Naive thymus-derived CD8-positive, alpha-beta T cell (primary cell): ENCODE measurements at regions not wholly inside any gene's neighbourhood (a gene's known extent, or its start where the extent isn't known, plus 50 kb on each side); places are given as distances from the start of the nearest gene placed in this dataset.

Experiments
- ATAC-seq, 2 donors: fragments of 150-1000 bp; cut with Tn5 transposase in 1 of 2; sonication (Bioruptor Pico), chemical (Tn5 transposase) in 1 of 2; 1 replicate in 1 of 2; 2 replicates in 1 of 2; pipeline ENCODE4 v1.10.0; 2021; ENCODE audit warnings: mild to moderate bottlenecking in 2 of 2, moderate library complexity in 2 of 2
- POLR2A ChIA-PET: fragments of 350-600 bp; sonication (Branson Sonifier 250); formaldehyde crosslinking; loops from one replicate; lab custom pipeline; 2021; ENCODE audit warnings: antibody characterized with exemption; lab: Charles Lee
- DNase-seq, 10 donors: peaks; one replicate each; pipeline versions ENCODE4 v3.0.0 to v3.0.0-alpha.2; 2020 to 2022
- H3K27ac Mint-ChIP-seq, 10 donors: one replicate each; pipeline ENCODE4 v1.8.0; 2020 to 2022; ENCODE audit warnings: mild to moderate bottlenecking in 10 of 10, mixed read lengths in 10 of 10, moderate library complexity in 4 of 10, inconsistent platforms in 1 of 10
- H3K27me3 Mint-ChIP-seq, 5 donors: one replicate each; pipeline ENCODE4 v1.8.0; 2021 to 2022; ENCODE audit warnings: mixed read lengths in 5 of 5
- H3K36me3 Mint-ChIP-seq, 3 donors: one replicate each; pipeline ENCODE4 v1.8.0; 2020 to 2022; ENCODE audit warnings: mixed read lengths in 3 of 3, mild to moderate bottlenecking in 2 of 3, inconsistent platforms in 1 of 3
- H3K4me1 Mint-ChIP-seq, 4 donors: one replicate each; pipeline ENCODE4 v1.8.0; 2021 to 2022; ENCODE audit warnings: mixed read lengths in 4 of 4
- H3K4me3 Mint-ChIP-seq, 10 donors: one replicate each; pipeline ENCODE4 v1.8.0; 2020 to 2022; ENCODE audit warnings: mild to moderate bottlenecking in 10 of 10, mixed read lengths in 10 of 10, moderate library complexity in 6 of 10, inconsistent platforms in 1 of 10
- H3K9me3 Mint-ChIP-seq, 9 donors: one replicate each; pipeline ENCODE4 v1.8.0; 2020 to 2022; ENCODE audit warnings: mixed read lengths in 9 of 9, mild to moderate bottlenecking in 3 of 9, inconsistent platforms in 1 of 9, moderate library complexity in 1 of 9

GRCh38 chr14:29453045-29453444 lies 474.6 kb downstream of the PRKD1 start:
- POLR2A ChIA-PET = no interaction called here
- H3K36me3 Mint-ChIP-seq = no peaks in the 10 kb centered on the region
- no peak overlapping the region for H3K27ac Mint-ChIP-seq
- no peaks in the 10 kb centered on the region for H3K27me3 Mint-ChIP-seq
- no peaks in the 10 kb centered on the region for H3K4me1 Mint-ChIP-seq
- H3K9me3 Mint-ChIP-seq = peaks cover 0 to 10% (median 2%) of the 10 kb centered on the region in 9 donors
- no peak for DNase-seq
- no peak overlapping the region for H3K4me3 Mint-ChIP-seq
- no peak for ATAC-seq

- POLR2A ChIA-PET = no interaction called here
- DNase-seq (no peak), ATAC-seq (no peak)
- Mint-ChIP-seq H3K4me3 (no peak overlapping the region), H3K9me3 (peaks cover 0 to 7% (median 2%) of the 10 kb centered on the region in 9 donors), H3K36me3 (no peaks in the 10 kb centered on the region), H3K27me3 (no peaks in the 10 kb centered on the region), H3K4me1 (no peaks in the 10 kb centered on the region), H3K27ac (no peak overlapping the region)
Observed at GRCh38 chr14:29454026-29454693, 473.5 kb downstream of the PRKD1 start.

GRCh38 chr14:29458547-29458946 lies 469.1 kb downstream of the PRKD1 start:
- POLR2A ChIA-PET = no interaction called here
- Mint-ChIP-seq H3K9me3 (peaks cover 0 to 12% (median 6%) of the 10 kb centered on the region in 9 donors), H3K4me3 (no peak overlapping the region)

GRCh38 chr14:29459531-29459930 lies 468.1 kb downstream of the PRKD1 start:
- POLR2A ChIA-PET = no interaction called here

More at GRCh38 chr14:29458547-29458946, 469.1 kb downstream of the PRKD1 start:
- DNase-seq (no peak), ATAC-seq (no peak)
- no peaks in the 10 kb centered on the region for H3K36me3 Mint-ChIP-seq
- H3K4me1 Mint-ChIP-seq = no peaks in the 10 kb centered on the region
- no peak overlapping the region for H3K27ac Mint-ChIP-seq
- no peaks in the 10 kb centered on the region for H3K27me3 Mint-ChIP-seq

GRCh38 chr14:29459969-29460560 lies 467.6 kb downstream of the PRKD1 start:
- peaks cover 0 to 12% (median 6%) of the 10 kb centered on the region in 9 donors for H3K9me3 Mint-ChIP-seq
- DNase-seq = no peak
- H3K36me3 Mint-ChIP-seq = no peaks in the 10 kb centered on the region
- H3K4me3 Mint-ChIP-seq = no peak overlapping the region
- POLR2A ChIA-PET = no interaction called here
- no peak for ATAC-seq
- H3K27ac Mint-ChIP-seq = no peak overlapping the region
- H3K4me1 Mint-ChIP-seq = no peaks in the 10 kb centered on the region
- H3K27me3 Mint-ChIP-seq = no peaks in the 10 kb centered on the region

More at GRCh38 chr14:29459531-29459930, 468.1 kb downstream of the PRKD1 start:
- H3K4me1 Mint-ChIP-seq = no peaks in the 10 kb centered on the region
- ATAC-seq (no peak), DNase-seq (no peak)
- peaks cover 0 to 12% (median 6%) of the 10 kb centered on the region in 9 donors for H3K9me3 Mint-ChIP-seq
- H3K36me3 Mint-ChIP-seq = no peaks in the 10 kb centered on the region
- no peaks in the 10 kb centered on the region for H3K27me3 Mint-ChIP-seq
- H3K4me3 Mint-ChIP-seq = no peak overlapping the region
- no peak overlapping the region for H3K27ac Mint-ChIP-seq

- no peak for DNase-seq
- H3K27me3 Mint-ChIP-seq = no peaks in the 10 kb centered on the region
- H3K9me3 Mint-ChIP-seq = peaks cover 0 to 9% (median 4%) of the 10 kb centered on the region in 9 donors
- no peak overlapping the region for H3K27ac Mint-ChIP-seq
- no peaks in the 10 kb centered on the region for H3K36me3 Mint-ChIP-seq
- POLR2A ChIA-PET = interaction anchor here (0.7 kb wide), 1 partner anchor 144 kb away, joined by 3 read pairs; no protein-coding TSS in a partner anchor
- H3K4me3 Mint-ChIP-seq = no peak overlapping the region
- no peaks in the 10 kb centered on the region for H3K4me1 Mint-ChIP-seq
- ATAC-seq = no peak
Observed at GRCh38 chr14:29461101-29461500, 466.5 kb downstream of the PRKD1 start.

- H3K27ac Mint-ChIP-seq = no peak overlapping the region
Observed at GRCh38 chr14:29461506-29461905, 466.1 kb downstream of the PRKD1 start.

GRCh38 chr14:29462321-29462720 lies 465.3 kb downstream of the PRKD1 start:
- ATAC-seq (no peak), DNase-seq (no peak)
- Mint-ChIP-seq H3K4me3 (no peak overlapping the region), H3K36me3 (no peaks in the 10 kb centered on the region), H3K9me3 (peaks cover 0 to 10% (median 5%) of the 10 kb centered on the region in 9 donors), H3K27me3 (no peaks in the 10 kb centered on the region), H3K4me1 (no peaks in the 10 kb centered on the region), H3K27ac (no peak overlapping the region)
- POLR2A ChIA-PET = no interaction called here

More at GRCh38 chr14:29461506-29461905, 466.1 kb downstream of the PRKD1 start:
- H3K27me3 Mint-ChIP-seq = no peaks in the 10 kb centered on the region
- H3K4me3 Mint-ChIP-seq = no peak overlapping the region
- no peak for ATAC-seq
- no peak for DNase-seq
- no peaks in the 10 kb centered on the region for H3K4me1 Mint-ChIP-seq
- POLR2A ChIA-PET = interaction anchor here (0.7 kb wide), 1 partner anchor 143 kb away, joined by 3 read pairs; no protein-coding TSS in a partner anchor
- H3K9me3 Mint-ChIP-seq = peaks cover 0 to 8% (median 3%) of the 10 kb centered on the region in 9 donors
- H3K36me3 Mint-ChIP-seq = no peaks in the 10 kb centered on the region

- no peak for DNase-seq
- H3K4me3 Mint-ChIP-seq = no peak overlapping the region
- peaks cover 0 to 10% (median 5%) of the 10 kb centered on the region in 9 donors for H3K9me3 Mint-ChIP-seq
- no peak overlapping the region for H3K27ac Mint-ChIP-seq
- no peak for ATAC-seq
- no peaks in the 10 kb centered on the region for H3K27me3 Mint-ChIP-seq
- POLR2A ChIA-PET = no interaction called here
- H3K4me1 Mint-ChIP-seq = no peaks in the 10 kb centered on the region
- no peaks in the 10 kb centered on the region for H3K36me3 Mint-ChIP-seq
Observed at GRCh38 chr14:29462772-29463171, 464.9 kb downstream of the PRKD1 start.

- H3K9me3 Mint-ChIP-seq = peaks cover 0 to 10% (median 5%) of the 10 kb centered on the region in 9 donors
- POLR2A ChIA-PET = no interaction called here
- H3K27me3 Mint-ChIP-seq = no peaks in the 10 kb centered on the region
- H3K36me3 Mint-ChIP-seq = no peaks in the 10 kb centered on the region
- H3K27ac Mint-ChIP-seq = no peak overlapping the region
- H3K4me1 Mint-ChIP-seq = no peaks in the 10 kb centered on the region
- no peak for ATAC-seq
- H3K4me3 Mint-ChIP-seq = no peak overlapping the region
- DNase-seq = no peak
Observed at GRCh38 chr14:29463727-29464395, 463.8 kb downstream of the PRKD1 start.

GRCh38 chr14:29465095-29465494 lies 462.6 kb downstream of the PRKD1 start:
- H3K4me3 Mint-ChIP-seq = no peak overlapping the region
- ATAC-seq = no peak
- POLR2A ChIA-PET = no interaction called here

GRCh38 chr14:29475641-29476040 lies 452.0 kb downstream of the PRKD1 start:
- ATAC-seq (no peak), DNase-seq (no peak)
- peaks cover 0 to 11% (median 5%) of the 10 kb centered on the region in 9 donors for H3K9me3 Mint-ChIP-seq

More at GRCh38 chr14:29465095-29465494, 462.6 kb downstream of the PRKD1 start:
- Mint-ChIP-seq H3K27ac (no peak overlapping the region), H3K4me1 (no peaks in the 10 kb centered on the region), H3K36me3 (no peaks in the 10 kb centered on the region), H3K9me3 (peaks cover 0 to 9% (median 2%) of the 10 kb centered on the region in 9 donors), H3K27me3 (no peaks in the 10 kb centered on the region)
- DNase-seq = no peak

GRCh38 chr14:29486132-29486531 lies 441.5 kb downstream of the PRKD1 start:
- POLR2A ChIA-PET = no interaction called here
- no peaks in the 10 kb centered on the region for H3K4me1 Mint-ChIP-seq
- H3K4me3 Mint-ChIP-seq = no peak overlapping the region
- peaks cover 0 to 18% (median 5%) of the 10 kb centered on the region in 9 donors for H3K9me3 Mint-ChIP-seq
- no peaks in the 10 kb centered on the region for H3K36me3 Mint-ChIP-seq
- no peaks in the 10 kb centered on the region for H3K27me3 Mint-ChIP-seq
- no peak for DNase-seq
- no peak overlapping the region for H3K27ac Mint-ChIP-seq
- no peak for ATAC-seq

More at GRCh38 chr14:29475641-29476040, 452.0 kb downstream of the PRKD1 start:
- Mint-ChIP-seq H3K27ac (no peak overlapping the region), H3K27me3 (no peaks in the 10 kb centered on the region), H3K4me3 (no peak overlapping the region), H3K4me1 (no peaks in the 10 kb centered on the region), H3K36me3 (no peaks in the 10 kb centered on the region)
- POLR2A ChIA-PET = no interaction called here
